ENCODE measurements at regions not wholly inside any gene's neighbourhood (a gene's known extent, or its start where the extent isn't known, plus 50 kb on each side); places are given as distances from the start of the nearest gene placed in this dataset.
"Not testable (repeated sequence)": the region's sequence is repeated elsewhere in the genome, so short reads cannot be mapped to it uniquely, and the experiment has no call there.

DNA sequence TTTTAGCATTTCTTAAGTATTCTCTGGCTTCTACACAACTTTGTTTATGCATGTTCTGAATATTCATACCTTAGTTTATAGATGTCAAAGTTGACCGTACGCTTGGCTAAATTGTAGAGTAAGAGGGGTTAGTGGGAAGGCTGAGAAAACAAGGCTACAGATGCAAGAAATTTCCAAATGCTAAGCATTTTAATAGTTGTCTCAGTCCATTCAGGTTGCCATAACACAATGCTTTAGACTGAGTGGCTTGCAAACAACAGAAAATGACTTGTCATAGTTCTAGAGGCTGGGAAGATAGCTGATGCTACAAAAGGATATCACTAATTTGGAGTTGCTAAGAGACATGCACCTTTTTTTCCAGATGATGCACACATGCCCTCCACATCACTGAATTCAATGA lies 53.0 kb upstream of the C1QTNF3 start:
- DNase-seq (ENCODE audit: low spot score) = not testable (repeated sequence)

GRCh38 chr5:34099891-34100290 lies 56.9 kb upstream of the C1QTNF3 start:
- not testable (repeated sequence) for DNase-seq (ENCODE audit: low spot score)

- not testable (repeated sequence) for DNase-seq (ENCODE audit: low spot score)
These were observed 58.6 kb upstream of the C1QTNF3 start for GRCh38 chr5:34101567-34101966.

- not testable (repeated sequence) for DNase-seq (ENCODE audit: low spot score)
These were observed 65.9 kb upstream of the C1QTNF3 start for GRCh38 chr5:34108897-34109296.

GRCh38 chr5:34124280-34124679 lies 81.3 kb upstream of the C1QTNF3 start:
- not testable (repeated sequence) for DNase-seq (ENCODE audit: low spot score)

DNA sequence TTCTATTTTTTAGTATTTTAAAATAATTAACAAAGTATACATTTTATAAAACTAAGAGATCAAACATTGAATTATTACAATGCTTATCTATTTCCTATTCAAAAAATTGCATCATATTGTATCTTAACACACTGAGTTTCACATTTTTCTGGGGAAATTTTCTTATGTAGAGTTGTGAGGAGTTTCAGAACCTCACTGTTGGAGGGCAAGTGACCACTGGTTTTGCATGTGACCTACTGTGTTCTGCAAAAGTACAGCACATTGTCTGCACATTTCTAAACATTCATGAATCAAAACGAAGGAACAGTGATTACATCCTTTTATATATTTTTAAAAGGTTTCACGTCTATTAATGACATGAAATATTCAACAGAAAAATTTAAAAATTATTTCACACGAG lies 82.3 kb upstream of the C1QTNF3 start:
- not testable (repeated sequence) for DNase-seq (ENCODE audit: low spot score)

- not testable (repeated sequence) for DNase-seq (ENCODE audit: low spot score)
These were observed 83.7 kb upstream of the C1QTNF3 start for GRCh38 chr5:34126741-34127140.

DNA sequence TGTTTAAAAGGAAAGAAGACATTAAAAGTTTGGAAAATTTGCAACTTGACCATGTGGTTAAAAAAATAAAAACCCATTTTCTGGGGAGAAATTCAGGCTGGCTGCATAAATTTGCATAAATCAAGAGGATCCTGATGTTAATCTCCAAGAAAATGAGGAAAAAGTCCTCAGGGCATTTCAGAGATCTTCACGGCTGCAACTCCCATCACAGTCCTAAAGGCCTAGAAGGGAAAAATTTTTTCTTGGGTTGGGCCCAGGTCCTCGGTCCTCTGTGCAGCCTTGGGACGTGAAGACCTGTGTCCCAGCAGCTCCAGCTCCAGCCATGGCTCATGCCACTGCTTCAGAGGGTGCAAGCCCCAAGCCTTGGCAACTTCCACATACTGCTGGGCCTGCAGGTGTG lies 84.8 kb upstream of the C1QTNF3 start:
- DNase-seq (ENCODE audit: low spot score) = not testable (repeated sequence)

DNA sequence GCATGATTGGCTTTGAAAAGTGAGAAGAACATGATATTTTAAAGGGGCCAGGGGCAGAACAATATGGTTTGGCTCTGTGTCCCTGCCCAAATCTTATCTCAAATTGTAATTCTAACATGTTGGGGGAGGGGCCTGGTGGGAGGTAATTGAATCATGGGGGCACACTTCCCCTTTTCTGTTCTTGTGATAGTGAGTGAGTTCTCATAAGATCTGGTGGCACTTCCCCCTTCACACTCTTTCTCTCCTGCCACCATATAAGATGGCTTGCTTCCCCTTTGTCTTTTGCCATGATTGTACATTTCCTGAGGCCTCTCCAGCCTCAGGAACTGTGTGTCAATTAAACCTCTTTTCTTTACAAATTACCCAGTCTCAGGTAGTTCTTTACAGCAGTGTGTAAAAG lies 85.9 kb upstream of the C1QTNF3 start:
- not testable (repeated sequence) for DNase-seq (ENCODE audit: low spot score)

GRCh38 chr5:34154988-34155387 lies 112.0 kb upstream of the C1QTNF3 start:
- DNase-seq (ENCODE audit: low spot score) = not testable (repeated sequence)

DNA sequence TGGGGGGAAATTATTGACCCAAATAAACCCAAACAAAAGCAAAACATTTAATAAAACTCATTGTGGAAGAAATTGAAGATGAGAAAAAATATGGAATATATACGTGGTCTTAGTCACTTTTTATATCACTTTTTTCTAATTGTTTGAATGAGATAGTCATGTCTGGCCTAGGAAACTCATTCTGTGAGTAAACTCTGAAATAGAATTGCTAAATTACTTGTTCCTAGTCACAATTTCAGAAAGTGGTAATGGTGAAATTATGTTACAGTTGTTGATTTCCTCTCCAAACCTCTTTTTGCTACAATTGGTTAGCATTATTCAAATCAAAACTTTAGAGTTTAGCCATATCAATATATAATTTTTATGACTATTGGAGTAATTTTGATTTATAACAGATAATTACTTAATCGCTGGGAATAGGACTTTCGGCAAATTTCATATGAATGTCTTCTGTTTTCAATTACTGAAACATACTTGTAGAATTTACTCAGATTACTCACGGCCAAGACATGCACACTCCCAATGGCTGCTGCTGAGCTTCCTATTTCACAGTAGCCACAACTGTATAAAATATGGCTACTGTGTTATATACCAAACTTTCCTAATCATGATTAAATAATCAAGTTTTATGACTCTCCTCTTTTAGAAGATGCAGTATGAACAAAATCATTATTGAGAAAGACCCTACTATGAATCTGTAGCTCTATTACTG lies 113.8 kb upstream of the C1QTNF3 start:
- DNase-seq (ENCODE audit: low spot score) = not testable (repeated sequence)

DNA sequence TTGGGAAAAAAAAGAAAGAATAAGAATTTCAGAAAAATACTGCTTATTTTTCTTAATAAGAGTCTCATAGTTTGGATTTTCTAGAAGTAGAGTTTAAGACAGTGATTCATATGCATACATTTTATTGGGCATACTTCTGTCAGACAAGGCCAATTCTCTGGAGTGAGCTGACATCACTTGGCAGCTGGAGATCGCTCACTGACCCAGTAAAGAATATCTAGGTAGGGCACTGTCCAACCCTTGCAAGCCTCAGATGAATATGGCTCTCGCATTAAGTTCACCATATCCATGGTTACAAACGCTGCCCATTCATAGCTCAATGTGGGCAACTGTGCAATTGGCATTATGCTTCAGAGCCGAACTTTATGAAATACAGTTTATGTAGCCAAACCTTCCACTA lies 117.9 kb upstream of the C1QTNF3 start:
- DNase-seq (ENCODE audit: low spot score) = not testable (repeated sequence)

GRCh38 chr5:34171398-34171797 lies 128.4 kb upstream of the C1QTNF3 start:
- DNase-seq (ENCODE audit: low spot score) = not testable (repeated sequence)

DNA sequence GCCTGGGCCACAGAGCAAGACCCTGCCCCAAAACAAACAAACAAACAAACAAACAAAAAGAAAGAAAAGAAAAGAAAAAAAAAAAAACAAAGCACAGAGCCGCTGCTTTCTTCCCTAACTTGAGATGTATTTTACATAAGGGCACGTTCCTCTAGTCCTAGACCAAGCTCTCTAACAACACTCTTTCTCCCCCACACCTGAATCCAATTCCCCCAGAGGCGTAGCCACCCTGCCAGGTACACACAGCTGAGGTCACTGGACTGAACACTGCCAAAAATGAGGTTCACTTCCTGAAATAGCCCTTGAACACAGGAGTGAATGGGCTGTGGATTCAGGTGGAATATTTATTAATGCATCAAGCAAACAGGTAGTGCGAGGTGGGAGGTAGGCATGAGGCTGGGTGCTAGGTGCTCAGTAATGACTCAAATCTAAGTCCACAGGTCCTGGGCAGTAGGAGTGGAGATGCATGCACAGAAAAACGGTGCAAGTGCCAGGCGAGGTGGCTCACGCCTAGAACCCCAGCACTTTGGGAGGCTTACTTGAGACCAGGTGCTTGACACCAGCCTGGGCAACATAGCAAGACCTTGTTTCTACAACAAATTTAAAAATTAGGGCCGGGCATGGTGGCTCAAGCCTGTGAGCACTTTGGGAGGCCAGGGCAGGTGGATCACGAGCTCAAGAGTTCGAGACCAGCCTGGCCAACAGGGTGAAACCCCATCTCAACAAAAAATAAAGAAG lies 136.6 kb upstream of the C1QTNF3 start:
- not testable (repeated sequence) for DNase-seq (ENCODE audit: low spot score)

DNA sequence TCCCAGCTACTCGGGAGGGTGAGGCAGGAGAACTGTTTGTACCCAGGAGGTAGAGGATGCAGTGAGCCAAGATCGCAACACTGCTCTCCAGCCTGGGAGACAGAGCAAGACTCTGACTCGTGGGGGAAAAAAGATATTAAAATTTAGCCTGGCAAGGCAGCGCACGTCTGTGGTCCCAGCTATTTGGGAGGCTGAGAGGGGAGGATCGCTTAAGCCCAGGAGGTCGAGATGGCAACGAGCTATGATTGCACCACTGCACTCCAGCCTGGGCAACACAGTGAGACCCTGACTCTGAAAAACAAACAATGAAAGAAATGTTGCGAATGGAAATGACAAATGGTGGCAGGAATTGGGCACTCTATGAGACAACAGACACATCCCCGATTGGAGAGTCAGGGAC lies 137.2 kb upstream of the C1QTNF3 start:
- not testable (repeated sequence) for DNase-seq (ENCODE audit: low spot score)

- not testable (repeated sequence) for DNase-seq (ENCODE audit: low spot score)
These were observed 138.1 kb upstream of the C1QTNF3 start for GRCh38 chr5:34180940-34181614.

DNA sequence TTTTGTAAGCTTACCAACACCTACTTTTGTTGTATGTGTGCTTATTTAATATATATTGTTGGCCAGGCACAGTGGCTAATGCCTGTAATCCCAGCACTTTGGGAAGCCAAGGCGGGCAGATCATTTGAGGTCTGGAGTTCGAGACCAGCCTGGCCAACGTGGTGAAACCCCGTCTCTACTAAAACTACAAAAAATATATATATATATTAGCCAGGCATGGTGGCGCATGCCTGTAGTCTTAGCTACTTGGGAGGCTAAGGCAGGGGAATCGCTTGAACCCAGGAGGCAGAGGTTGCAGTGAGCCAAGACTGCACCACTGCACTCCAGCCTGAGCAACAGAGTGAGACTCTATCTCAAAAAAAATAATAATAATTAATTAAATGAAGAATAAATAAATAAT lies 142.0 kb upstream of the C1QTNF3 start:
- not testable (repeated sequence) for DNase-seq (ENCODE audit: low spot score)

GRCh38 chr5:34185572-34185971 lies 142.6 kb upstream of the C1QTNF3 start:
- peak; percentile 8 for DNase-seq (ENCODE audit: low spot score)

GRCh38 chr5:34186108-34186507 lies 143.1 kb upstream of the C1QTNF3 start:
- DNase-seq (ENCODE audit: low spot score) = not testable (repeated sequence)

GRCh38 chr5:34186865-34187264 lies 143.9 kb upstream of the C1QTNF3 start:
- DNase-seq (ENCODE audit: low spot score) = peak; percentile 36

DNA sequence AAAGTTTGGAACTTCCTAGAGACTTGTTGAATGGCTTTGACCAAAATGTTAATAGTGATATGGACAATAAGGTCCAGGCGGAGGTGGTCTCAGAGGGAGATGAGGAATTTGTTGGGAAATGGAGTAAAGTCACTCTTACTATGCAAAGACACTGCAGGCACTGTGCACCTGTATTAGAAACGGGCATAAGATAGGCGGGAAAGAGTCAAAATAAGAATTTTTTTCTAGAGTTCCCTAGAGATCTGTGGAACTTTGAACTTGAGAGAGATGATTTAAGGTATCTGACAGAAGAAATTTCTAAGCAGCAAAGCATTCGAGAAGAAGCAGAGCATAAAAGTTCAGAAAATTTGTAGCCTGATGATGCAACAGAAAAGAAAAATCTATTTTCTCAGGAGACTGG lies 144.4 kb upstream of the C1QTNF3 start:
- DNase-seq (ENCODE audit: low spot score) = not testable (repeated sequence)

- peak; percentile 35 for DNase-seq (ENCODE audit: low spot score)
These were observed 145.2 kb upstream of the C1QTNF3 start for GRCh38 chr5:34188001-34188822.
